Uterus (tissue), 3 donors: ENCODE measurements at regions not wholly inside any gene's neighbourhood (a gene's known extent, or its start where the extent isn't known, plus 50 kb on each side); places are given as distances from the start of the nearest gene placed in this dataset.

Experiments used
- DNase-seq, 2 donors: peaks; one replicate each; pipeline ENCODE4 v3.0.0-alpha.2; 2019 to 2020
- H3K27ac ChIP-seq, 2 donors: fragments of 200-600 bp; sonication (generic); 1 replicate in 1 of 2; 2 replicates in 1 of 2; pipeline ENCODE4 v1.5.1; 2016 to 2018
- H3K27me3 ChIP-seq, 2 donors: fragments of 200-600 bp; sonication (generic); one replicate each; pipeline ENCODE4 v1.5.1; 2018 to 2019; ENCODE audit warnings: control low read depth in 1 of 2
- H3K36me3 ChIP-seq, 2 donors: fragments of 200-600 bp; sonication (generic); one replicate each; pipeline ENCODE4 v1.5.1; 2019; ENCODE audit warnings: control low read depth in 1 of 2
- H3K4me1 ChIP-seq, 2 donors: fragments of 200-600 bp; sonication (generic); one replicate each; pipeline ENCODE4 v1.5.1; 2018 to 2019; ENCODE audit warnings: control low read depth in 1 of 2
- H3K4me3 ChIP-seq, 2 donors: fragments of 200-600 bp; sonication (generic); 1 replicate in 1 of 2; 2 replicates in 1 of 2; pipeline ENCODE4 v1.5.1; 2018 to 2019; ENCODE audit warnings: mild to moderate bottlenecking in 1 of 2
- H3K9me3 ChIP-seq, 2 donors: fragments of 200-600 bp; sonication (generic); one replicate each; pipeline ENCODE4 v1.5.1; 2019; ENCODE audit warnings: control low read depth in 1 of 2
- CTCF ChIP-seq, 4 experiments: fragments of 200-600 bp in 2 of 4; fragments of 450-650 bp in 2 of 4; sonication (generic) in 2 of 4; IDR thresholded peaks; one replicate each; pipeline ENCODE4 v1.5.1; 2016 to 2019; ENCODE audit warnings: antibody characterized with exemption in 4 of 4, mild to moderate bottlenecking in 2 of 4, moderate library complexity in 1 of 4
- POLR2A ChIP-seq, 2 donors: fragments of 450-650 bp; IDR thresholded peaks; one replicate each; pipeline ENCODE4 v1.6.1; 2016; ENCODE audit warnings: antibody characterized with exemption in 2 of 2, mild to moderate bottlenecking in 1 of 2, moderate library complexity in 1 of 2
- intact Hi-C: fragments of 100-400 bp; cut with DNase I; formaldehyde crosslinking; loops from one replicate; pipeline ENCODE4 v1.15.1; 2023; ENCODE audit warnings: low total_unique reads
- donor health status: DM: yes; HTN: yes; CAD: no.

DNA sequence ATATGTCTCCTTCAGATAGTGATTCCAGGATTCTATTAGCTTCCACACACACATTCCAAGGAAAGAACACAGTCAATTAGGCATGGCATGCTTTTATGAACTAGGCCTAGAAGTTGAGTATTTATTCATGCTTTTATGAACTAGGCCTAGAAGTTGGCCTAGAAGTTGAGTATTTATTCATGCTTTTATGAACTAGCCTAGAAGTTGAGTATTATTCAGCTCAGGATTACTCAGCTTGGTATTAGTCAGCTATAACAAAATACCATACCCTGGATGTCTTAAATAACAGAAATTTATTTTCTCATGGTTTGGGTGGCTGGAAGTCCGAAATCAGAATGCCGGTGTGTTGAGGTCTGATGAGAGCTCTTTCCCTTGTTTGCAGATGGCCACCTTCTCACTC, 442.7 kb upstream of the FLRT2 start:
- H3K4me3 ChIP-seq: no peak overlapping the region
- no peaks in the 10 kb centered on the region for H3K36me3 ChIP-seq
- H3K4me1 ChIP-seq: no peaks in the 10 kb centered on the region
- H3K27ac ChIP-seq: no peak overlapping the region
- DNase-seq: no peak
- H3K9me3 ChIP-seq: no peaks in the 10 kb centered on the region
- TF ChIP-seq POLR2A (IDR thresholded peaks at IDR 0.05): no peak
- no peak for TF ChIP-seq CTCF (IDR thresholded peaks at IDR 0.05)
- intact Hi-C loops: no loop called here
- no peaks in the 10 kb centered on the region for H3K27me3 ChIP-seq

DNA sequence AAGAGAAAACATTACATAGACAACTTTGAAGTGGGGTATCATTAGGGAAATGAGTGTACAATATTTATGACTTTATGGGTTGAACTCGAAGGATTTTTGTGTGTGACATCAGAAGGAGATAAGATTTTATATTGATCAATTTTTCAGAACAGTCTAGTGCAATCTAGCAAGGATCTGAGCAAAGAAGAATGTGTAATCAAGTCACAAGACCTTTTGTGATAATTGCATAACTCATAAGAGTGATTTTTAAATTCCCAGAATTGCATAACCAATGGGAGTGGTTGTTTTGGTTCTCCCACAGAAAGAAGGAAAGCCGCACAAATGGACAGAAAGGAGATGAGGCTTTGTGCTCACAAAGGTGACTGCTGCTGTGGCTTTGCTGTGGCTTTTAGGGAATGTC, 441.8 kb upstream of the FLRT2 start:
- TF ChIP-seq POLR2A (IDR thresholded peaks at IDR 0.05): no peak
- TF ChIP-seq CTCF (IDR thresholded peaks at IDR 0.05): no peak

GRCh38 chr14:85090681-85091080, 439.3 kb upstream of the FLRT2 start:
- H3K27me3 ChIP-seq: no peaks in the 10 kb centered on the region
- no peaks in the 10 kb centered on the region for H3K9me3 ChIP-seq
- no peaks in the 10 kb centered on the region for H3K4me1 ChIP-seq
- H3K27ac ChIP-seq: no peak overlapping the region
- intact Hi-C loops: no loop called here
- no peak for TF ChIP-seq CTCF (IDR thresholded peaks at IDR 0.05)
- TF ChIP-seq POLR2A (IDR thresholded peaks at IDR 0.05): no peak
- DNase-seq: no peak
- H3K4me3 ChIP-seq: no peak overlapping the region
- H3K36me3 ChIP-seq: no peaks in the 10 kb centered on the region

More for the DNA sequence above, 441.8 kb upstream of the FLRT2 start:
- intact Hi-C loops: no loop called here
- no peak for DNase-seq
- Histone ChIP-seq H3K9me3 (no peaks in the 10 kb centered on the region), H3K4me3 (no peak overlapping the region), H3K27me3 (no peaks in the 10 kb centered on the region), H3K4me1 (no peaks in the 10 kb centered on the region), H3K36me3 (no peaks in the 10 kb centered on the region), H3K27ac (no peak overlapping the region)

DNA sequence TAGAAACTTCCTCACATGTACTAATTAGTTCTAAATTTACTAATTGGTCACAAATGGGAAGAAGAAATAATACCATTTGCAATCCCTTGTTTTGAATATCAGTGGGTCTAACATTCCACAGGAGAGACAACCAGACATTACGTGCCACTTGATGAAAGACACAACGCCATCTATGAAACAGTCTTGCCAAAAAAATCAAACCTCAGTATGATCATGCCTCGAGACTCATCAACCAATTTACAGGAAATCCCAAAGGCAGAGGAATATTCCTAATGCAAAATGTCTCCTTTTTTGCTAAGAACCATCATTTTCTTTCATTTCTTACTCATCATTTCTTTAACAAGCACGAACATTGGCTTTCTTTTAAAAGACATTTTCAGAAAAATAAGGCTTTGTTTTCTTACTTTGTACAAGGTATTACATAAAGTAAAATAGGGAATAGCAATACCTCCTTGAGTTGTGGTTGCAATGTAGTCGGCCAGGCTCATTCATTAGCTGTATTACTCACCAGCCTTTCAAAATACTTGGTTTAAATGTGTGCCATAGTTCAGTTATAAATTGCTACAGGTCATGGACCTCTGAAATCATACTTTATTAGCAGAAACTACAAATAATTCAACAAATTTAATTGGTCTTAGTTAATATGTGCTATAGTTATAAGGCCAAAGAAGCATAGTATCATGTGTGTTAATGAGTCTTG, 436.2 kb upstream of the FLRT2 start:
- Histone ChIP-seq H3K27ac (no peak overlapping the region), H3K4me3 (no peak overlapping the region), H3K27me3 (no peaks in the 10 kb centered on the region), H3K36me3 (no peaks in the 10 kb centered on the region), H3K9me3 (no peaks in the 10 kb centered on the region), H3K4me1 (no peaks in the 10 kb centered on the region)
- DNase-seq: no peak
- no peak for TF ChIP-seq CTCF (IDR thresholded peaks at IDR 0.05)
- TF ChIP-seq POLR2A (IDR thresholded peaks at IDR 0.05): no peak
- intact Hi-C loops: no loop called here

- intact Hi-C loops: no loop called here
- H3K27ac ChIP-seq: no peak overlapping the region
Measured at GRCh38 chr14:85102591-85102990, 427.4 kb upstream of the FLRT2 start.

More at GRCh38 chr14:85102591-85102990, 427.4 kb upstream of the FLRT2 start:
- no peak for DNase-seq
- H3K4me3 ChIP-seq: no peak overlapping the region
- no peaks in the 10 kb centered on the region for H3K27me3 ChIP-seq
- H3K36me3 ChIP-seq: no peaks in the 10 kb centered on the region
- H3K4me1 ChIP-seq: no peaks in the 10 kb centered on the region
- TF ChIP-seq CTCF (IDR thresholded peaks at IDR 0.05) (no peak), POLR2A (IDR thresholded peaks at IDR 0.05) (no peak)
- H3K9me3 ChIP-seq: no peaks in the 10 kb centered on the region
